RKO (cell line): ENCODE measurements at regions not wholly inside any gene's neighbourhood (a gene's known extent, or its start where the extent isn't known, plus 50 kb on each side); places are given as distances from the start of the nearest gene placed in this dataset.
A peak's percentile ranks its signal among the peaks of the same experiment; 100 is the strongest.
"Not testable (repeated sequence)": the region's sequence is repeated elsewhere in the genome, so short reads cannot be mapped to it uniquely, and the experiment has no call there.

ENCODE experiments used
- DNase-seq: peaks from one replicate; pipeline ENCODE4 v3.0.0-alpha.2; 2016; ENCODE audit warnings: low spot score

DNA sequence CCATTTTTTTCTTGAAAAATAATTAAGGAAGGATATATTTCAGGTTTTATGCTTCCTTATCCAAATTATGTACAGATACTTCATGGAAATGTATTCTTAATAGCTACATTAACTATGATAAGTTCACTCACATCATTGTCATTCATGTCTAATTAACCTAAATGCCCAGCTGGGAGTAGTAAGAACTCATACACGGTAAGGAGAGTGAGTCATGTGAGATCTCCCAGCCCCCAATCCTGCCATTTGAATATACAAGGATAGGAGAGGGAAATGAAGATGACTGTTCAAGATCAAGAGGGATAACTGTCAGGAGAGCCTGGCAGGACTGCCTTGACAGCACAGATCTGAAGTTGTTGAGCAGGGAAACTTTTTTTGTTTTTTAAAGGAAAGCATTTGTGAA is 343.4 kb upstream of the USP15 start:
- peak; percentile 14 for DNase-seq

DNA sequence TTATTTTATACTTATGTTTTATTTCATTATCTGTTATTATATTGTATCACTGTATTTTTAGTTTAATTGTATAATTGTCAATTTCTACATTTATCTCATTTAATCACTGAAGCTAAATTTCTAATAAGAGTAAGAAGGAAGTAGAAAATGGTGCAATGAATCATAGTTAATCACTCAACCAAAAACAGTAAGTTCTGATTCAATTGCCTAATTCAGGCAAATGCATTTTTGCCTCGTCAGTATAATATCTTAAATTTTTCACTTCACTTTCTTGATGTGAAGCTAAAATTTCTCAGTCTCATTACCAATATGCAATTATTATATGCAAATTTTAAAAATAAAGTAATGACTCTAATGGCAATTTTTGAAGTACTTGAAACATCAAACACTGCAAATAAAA is 340.5 kb upstream of the USP15 start:
- no peak for DNase-seq

DNA sequence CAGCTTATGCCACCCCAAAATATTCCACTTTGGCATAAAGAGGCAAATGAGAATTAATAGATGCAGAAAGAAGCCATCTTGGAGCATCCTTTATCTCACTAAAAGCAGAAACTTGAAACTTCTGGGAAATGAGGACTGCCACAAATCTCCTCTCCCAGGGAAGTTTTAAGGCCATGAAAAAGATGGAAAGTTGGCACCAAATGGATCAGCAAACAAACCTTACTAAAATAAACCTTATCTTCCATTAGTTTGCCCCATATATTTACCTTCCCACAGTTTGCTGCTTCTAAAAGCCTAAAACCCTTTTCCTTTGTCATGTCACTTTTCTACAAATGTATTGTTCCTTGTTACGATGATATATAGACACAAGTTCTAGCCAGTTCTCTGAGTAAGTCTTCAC is 340.0 kb upstream of the USP15 start:
- no peak for DNase-seq

DNA sequence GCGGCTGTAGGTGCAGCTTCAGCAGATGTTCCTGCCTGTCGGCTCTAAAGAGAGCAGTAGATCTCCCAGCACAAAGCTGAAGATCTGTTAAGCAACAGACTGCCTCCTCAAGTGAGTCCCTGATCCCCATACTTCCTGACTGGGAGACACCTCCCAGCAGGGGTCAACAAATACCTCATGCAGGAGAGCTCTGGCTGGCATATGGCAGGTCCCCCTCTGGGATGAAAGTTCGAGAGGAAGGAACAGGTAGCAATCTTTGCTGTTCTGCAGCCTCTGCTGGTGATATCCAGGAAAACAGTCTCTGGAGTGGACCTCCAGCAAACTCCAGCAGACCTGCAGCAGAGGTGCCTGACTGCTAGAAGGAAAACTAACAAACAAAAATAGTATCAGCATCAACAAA is 337.1 kb upstream of the USP15 start:
- DNase-seq = no peak

DNA sequence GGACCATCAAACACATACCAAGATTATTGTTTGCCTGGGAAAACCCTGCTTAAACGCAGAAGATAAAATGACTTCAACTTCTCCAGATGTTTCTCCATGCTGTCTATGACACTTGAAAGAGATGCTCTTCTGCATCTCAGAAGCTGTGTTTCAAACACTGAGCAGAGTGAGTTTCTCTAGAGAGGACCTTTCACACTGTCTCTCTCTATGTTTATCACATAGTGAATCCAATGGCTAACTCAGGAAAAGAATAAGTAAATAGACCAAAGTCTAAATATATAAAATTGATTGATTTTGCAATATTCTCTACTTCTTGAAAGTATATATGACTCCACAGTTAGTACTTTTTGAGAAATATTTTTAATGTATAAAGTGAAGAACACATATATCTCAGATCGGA is 325.6 kb upstream of the USP15 start:
- no peak for DNase-seq

DNA sequence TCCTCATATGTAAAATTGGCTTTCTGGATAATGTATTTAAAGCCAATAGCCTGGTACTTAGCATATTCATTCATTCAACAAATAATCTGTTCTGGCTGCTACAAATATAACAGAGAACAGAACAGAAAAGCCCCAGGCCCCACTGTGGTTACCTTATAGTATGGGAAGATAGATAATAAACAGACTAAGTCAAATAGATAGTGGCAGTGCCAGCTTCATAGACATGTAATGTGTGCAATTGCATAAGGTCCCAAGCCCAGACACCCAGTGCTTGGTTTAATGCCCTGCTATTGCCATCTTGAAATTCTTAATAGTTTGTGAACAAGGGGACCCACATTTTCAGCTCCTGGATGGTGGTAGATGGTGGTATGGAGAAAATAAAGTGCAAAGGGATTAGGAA is 320.2 kb upstream of the USP15 start:
- DNase-seq = no peak

DNA sequence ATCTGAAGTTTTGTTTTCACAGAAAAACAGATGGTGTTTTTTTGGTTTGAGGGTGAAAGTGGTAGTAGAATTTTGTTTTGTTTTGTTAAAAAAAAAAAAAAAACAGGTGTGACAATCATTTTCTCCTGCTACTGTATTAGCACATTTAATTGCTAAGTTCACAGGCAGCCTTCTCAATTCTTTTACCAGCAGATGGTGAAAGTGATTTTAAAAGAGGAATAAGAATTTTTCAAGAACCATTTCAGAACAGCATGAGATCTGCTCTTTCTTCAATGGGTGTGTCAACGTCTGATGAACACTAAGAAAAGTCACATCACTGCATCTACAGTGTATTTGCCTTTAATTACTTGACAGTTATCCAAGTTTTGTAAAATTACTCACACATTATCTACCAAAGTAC is 303.7 kb upstream of the USP15 start:
- DNase-seq = no peak

DNA sequence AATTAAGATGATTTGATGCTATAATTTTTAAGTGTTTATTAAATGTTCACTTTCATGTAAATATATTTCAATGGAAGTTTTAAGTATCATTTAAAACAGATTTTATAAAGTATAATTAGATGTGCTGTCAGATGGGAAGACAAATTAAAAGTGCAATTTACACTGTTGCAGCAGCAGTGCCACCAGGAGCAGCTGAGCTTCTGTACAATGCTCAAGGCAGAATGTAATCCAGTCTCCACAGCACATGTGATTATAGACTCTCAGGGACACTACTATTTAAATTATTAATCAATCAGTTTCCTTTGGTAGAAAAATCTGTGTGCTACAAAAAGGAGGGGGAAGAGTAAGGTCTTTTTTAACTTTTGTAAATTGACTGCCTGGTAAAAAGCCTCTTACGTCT is 285.7 kb upstream of the USP15 start:
- no peak for DNase-seq

DNA sequence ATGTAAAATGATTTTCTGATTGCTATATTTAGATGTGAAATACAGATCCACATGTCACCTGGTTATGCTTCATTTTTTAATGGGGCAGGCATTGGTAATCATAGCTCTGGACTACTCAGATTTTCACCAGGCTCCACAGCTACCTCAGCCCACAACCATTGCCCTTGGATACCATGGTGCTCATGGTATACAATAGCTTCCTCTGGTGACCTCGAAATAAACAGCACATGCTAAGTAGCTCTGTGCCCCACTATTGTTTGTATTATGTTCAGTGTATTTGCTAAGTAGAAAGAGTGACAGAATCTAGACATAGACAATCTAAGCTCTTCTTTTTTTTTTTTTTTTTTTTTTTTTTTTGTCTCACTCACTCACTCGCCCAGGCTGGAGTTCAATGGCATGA is 274.4 kb upstream of the USP15 start:
- DNase-seq = no peak

DNA sequence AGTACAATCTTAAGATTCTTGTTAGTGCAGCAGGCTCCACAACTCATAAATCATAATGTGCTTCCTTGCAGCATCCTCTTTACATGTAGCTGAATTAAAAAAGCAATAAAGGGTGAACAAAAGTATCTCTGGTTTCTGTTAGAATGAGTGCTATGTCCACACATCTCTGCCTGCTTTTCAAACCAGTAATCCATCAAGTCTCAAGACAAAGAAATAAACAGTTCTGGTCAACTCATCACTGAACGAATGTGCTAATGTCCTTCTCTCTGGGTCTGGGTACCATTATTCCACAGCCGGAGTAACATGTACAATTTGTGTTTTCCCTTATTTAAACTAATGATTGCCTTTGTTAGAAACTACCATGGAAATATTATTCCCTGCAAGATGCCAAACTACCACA is 273.0 kb upstream of the USP15 start:
- DNase-seq = no peak

DNA sequence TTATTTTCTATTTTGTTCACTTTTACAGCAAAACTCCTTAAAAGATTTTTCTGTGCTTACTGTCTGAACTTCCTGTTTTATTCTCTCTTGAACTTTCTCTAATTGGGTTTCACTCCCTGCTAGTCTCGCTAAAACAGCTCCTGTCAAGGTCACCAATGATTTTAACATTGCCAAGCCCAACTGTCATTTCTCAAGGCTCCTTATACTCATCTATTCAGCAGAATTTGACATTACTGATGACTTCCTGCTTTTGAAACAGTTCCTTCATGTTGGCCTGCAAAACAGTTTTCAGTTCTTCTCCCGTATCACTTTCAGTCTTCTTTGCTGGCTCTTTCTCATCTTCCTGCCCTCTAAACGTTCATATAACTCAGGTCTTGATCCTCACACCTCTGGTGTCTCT is 268.5 kb upstream of the USP15 start:
- DNase-seq = no peak

DNA sequence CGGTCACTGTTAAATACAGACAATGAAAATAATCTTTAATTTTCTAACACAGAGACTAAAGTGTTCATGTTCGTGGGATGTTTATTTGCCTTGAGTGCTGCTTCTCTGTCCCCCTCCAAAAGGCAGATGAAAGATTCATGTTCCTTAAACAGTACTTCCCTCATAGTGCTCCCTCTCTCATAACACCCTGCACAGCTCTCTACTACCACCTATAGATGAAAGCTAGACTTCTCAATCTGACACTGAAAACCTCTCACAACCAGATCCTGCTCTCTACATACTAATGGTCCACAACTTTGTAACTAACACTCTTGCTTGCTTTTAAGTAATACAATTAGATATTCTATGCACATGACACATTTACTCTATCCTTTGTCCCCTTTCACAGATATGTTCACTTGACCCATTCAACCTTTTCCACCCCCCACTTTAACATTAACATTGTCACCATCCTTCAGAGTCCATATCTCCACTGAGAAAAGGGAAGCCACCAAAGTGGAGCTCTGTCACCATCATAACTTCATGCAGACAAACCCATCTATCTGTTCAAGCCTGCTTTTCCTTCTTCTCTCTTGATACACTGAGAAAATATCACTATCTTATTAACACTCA is 266.4 kb upstream of the USP15 start:
- DNase-seq = peak; percentile 57

DNA sequence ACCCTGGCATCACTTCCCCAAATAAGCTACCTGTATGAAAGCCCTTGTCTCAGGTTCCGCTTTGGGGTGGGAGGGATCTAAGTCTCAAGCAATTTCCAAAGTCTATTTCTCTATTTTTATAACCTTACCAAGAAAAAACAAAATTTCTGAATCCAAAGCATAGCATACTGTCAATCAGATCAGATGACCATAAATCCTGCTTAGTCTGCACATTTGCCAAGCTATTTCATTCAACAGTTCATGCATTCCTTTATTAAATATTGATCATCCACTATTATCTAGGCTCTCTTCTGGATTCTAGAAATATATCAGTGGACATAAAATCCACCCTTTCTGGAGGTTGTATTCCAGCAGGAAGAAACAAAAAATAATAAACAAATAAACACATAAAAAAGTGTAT is 263.5 kb upstream of the USP15 start:
- DNase-seq = no peak

DNA sequence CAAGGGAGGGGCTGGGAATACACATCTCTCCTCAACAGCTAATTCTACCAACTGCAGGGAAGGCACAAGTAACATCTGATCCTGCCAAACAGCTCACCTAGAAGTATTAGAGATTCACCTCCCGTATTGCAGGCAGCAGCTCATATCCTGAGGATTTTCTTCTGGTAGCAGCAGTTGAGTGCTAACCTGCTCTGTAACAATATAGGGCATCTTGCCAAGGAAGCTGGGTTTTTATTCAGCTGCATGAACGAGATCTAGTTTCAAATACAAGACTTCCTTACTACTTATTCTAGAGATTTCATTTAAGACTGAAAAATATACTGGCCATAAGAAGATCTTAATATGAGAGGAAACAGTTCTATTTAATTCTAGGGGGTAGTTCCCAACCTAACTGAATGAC is 261.4 kb upstream of the USP15 start:
- no peak for DNase-seq

DNA sequence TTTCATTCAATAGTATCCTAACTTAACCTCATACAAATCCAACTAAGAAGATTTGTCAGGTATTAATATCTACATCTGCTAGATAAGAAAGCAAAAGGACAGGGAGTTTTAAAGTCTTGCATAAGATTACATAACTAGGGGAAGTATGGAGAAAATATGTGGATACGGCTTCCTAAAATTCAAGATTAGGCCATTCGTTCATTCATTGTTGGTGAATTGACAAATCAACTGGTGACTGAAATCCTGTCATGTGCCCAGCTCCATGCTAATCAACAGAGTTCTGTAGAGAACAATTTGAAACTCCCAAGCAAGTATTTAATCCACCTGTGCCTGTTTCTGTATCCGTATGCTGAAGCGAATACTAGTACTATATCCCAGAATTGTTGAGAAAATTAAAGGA is 260.9 kb upstream of the USP15 start:
- DNase-seq = no peak

DNA sequence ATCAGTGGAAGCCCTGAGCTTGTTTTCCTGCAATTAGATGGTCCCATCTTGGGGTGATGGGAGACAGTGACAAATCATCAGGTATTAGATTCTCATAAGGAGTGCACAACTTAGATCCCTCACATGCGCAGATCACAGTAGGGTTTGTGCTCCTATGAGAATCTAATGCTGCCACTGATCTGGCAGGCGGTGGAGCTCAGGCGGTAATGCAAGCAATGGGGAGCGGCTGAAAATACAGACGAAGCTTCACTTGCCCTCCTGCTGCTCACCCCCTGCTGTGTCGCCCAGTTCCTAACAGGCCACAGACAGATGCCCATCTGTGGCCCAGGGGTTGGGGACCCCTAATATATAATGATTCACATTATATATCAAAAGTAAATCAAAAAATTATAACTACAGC is 258.8 kb upstream of the USP15 start:
- no peak for DNase-seq

DNA sequence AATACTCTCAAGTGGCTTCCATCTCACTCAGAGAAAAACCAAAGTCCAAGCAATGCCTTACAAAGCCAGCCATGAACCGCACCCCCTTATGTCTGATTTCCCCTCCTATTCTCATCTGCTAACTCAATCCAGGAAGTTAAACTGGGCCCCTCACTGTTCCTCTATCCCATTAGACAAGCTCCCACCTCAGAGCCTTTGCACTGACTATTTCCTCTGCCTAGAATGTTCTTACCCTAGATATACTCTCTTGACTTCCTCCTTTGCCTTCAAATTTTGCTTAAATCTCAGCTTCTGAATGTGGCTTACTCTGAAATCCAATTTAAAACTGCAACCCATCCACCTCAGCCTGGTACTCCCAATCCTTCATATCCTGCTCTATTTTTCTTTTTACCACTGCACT is 257.0 kb upstream of the USP15 start:
- no peak for DNase-seq

DNA sequence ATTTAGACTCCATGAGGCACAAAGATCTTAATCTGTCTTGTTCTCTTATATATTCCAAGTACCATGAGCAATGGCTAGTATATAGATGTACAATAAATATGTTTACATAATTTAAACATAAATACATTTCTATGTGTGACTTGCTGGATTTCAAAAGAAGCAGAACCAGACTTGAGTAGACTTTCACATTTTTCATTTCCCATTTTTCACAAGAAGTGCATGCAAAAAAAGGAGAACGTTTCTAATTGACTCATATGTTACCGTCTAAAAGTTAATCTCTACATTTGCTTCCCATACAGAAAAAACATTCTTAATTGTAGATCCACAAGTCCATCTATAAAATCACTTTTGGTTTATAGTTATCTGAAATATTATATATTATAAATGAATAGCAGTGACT is 256.5 kb upstream of the USP15 start:
- DNase-seq = no peak

DNA sequence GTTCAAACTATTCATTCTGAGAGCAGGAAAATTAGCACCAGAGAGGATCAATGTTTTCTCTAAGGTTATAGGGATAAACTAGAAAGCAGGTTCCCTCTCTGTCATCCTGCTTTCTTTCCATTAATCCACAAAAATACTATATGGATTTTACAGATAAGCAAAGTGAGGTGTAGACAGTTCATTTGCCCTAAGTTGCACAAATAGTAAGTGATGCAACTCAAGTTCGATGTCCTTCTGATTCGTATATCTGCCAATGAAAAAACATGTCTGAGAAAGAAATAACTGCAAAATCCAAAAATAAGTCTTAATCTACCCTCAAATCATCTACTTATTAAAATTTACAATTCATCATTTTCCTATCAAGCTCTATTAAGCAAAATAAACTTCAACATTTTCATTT is 254.6 kb upstream of the USP15 start:
- no peak for DNase-seq

DNA sequence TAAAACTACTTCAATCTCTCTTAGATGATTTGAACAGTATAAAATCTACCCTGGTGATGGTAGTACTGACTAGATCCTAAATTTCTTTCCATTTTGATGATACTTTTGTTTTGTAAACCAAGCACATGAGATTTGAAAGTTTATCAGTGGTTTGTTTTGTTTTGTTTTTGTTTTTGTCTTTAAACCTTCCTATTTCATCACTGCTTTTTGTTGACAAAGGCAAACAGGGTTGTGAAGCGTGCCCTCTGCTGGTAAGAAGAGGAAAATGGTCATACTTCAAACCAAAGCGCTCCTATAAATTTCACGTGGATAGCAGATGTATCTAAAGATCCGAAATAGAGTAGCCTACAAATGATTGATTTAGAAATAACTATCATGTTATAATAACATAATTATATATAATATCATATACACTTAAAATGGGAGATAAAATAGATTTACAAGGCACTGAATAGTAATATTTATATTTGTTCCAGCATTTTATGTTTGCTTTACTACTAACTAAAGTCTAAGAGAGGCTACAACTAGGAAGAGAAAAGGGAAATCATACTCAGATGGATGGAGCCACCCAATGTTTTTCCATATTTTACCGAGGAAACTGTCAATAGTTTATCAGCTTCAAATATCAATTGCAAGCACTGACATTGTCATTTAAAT is 254.0 kb upstream of the USP15 start:
- peak; percentile 49 for DNase-seq

DNA sequence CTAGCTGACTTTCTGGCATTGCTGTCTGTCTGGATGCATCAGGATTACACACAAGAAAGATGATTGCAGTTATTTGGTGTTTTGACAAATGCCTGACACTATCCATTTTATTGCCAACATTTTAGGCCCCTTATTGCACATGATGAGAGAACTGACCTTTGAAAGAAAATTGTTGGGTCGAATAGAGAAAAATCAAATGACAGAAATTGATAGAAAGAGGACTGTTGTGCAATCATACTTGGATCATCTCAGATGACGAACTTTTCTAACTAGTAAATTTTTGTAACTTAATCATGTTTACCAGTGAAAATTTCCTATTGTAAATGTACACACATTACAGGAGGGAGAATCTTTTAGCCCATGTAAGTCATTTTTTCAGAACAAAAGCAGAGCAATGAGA is 251.5 kb upstream of the USP15 start:
- no peak for DNase-seq

DNA sequence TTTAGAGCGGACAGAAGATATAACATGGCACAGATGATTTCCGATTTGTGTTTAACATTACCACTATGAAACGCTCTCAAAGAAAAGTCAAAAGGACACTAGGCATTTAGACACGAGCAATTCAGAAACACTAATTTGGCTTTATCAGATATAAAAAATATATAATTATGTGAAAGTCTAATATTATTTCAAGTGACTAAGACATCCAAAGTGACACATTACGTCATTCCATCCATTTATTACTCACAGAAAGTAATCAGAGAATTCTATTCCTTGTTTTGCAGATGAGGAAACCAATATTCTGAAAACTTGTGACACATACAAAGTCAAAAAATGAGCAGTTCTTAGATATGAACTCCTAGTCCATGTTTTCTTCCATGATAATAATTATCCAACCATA is 250.8 kb upstream of the USP15 start:
- DNase-seq = no peak

DNA sequence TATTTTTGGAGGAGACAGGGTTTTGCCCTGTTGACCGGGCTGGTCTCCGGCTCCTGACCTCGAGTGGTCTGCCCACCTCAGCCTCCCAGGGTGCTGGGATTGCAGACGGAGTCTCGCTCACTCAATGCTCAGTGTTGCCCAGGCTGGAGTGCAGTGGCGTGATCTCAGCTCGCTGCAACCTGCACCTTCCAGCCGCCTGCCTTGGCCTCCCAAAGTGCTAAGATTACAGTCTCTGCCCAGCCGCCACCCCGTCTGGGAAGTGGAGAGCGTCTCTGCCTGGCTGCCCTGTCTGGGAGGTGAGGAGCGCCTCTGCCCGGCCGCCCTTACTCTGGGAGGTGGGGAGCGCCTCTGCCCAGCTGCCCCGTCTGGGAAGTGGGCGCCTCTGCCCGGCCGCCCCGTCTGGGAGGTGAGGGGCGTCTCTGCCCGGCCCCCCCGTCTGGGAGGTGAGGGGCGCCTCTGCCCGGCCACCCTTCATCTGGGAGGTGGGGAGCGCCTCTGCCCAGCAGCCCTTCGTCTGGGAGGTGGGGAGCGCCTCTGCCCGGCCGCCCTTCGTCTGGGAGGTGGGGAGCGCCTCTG is 249.8 kb upstream of the USP15 start:
- DNase-seq = not testable (repeated sequence)

DNA sequence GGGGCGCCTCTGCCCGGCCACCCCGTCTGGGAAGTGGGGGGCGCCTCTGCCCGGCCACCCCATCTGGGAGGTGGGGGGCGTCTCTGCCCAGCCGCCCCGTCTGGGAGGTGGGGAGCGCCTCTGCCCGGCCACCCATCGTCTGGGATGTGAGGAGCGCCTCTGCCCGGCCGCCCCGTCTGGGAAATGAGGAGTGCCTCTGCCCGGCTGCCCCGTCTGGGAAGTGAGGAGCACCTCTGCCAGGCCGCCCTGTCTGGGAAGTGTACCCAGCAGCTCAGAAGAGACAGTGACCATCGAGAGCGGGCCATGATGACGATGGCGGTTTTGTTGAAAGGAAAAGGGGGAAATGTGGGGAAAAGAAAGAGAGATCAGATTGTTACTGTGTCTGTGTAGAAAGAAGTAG is 249.2 kb upstream of the USP15 start:
- not testable (repeated sequence) for DNase-seq
